Neuron (in vitro differentiated cells): ENCODE measurements at regions not wholly inside any gene's neighbourhood (a gene's known extent, or its start where the extent isn't known, plus 50 kb on each side); places are given as distances from the start of the nearest gene placed in this dataset.

Experiments
- H2AFZ ChIP-seq: one replicate; pipeline ENCODE4 v1.6.1; 2013; ENCODE audit warnings: low read depth, mild to moderate bottlenecking, inconsistent platforms, low read length, moderate library complexity
- H3K27me3 ChIP-seq: one replicate; pipeline ENCODE4 v1.6.1; 2013; ENCODE audit warnings: low read length; ENCODE audit not compliant: insufficient read depth
- H3K36me3 ChIP-seq: one replicate; pipeline ENCODE4 v1.6.1; 2013; ENCODE audit warnings: low read length; ENCODE audit not compliant: insufficient read depth
- H3K4me1 ChIP-seq: one replicate; pipeline ENCODE4 v1.6.1; 2013; ENCODE audit warnings: low read length; ENCODE audit not compliant: insufficient read depth
- H3K4me3 ChIP-seq: 2 replicates; pipeline ENCODE4 v1.5.1; 2013; ENCODE audit warnings: mild to moderate bottlenecking, low read length, moderate library complexity
- H3K9me3 ChIP-seq: one replicate; pipeline ENCODE4 v1.6.1; 2013; ENCODE audit warnings: low read length

DNA sequence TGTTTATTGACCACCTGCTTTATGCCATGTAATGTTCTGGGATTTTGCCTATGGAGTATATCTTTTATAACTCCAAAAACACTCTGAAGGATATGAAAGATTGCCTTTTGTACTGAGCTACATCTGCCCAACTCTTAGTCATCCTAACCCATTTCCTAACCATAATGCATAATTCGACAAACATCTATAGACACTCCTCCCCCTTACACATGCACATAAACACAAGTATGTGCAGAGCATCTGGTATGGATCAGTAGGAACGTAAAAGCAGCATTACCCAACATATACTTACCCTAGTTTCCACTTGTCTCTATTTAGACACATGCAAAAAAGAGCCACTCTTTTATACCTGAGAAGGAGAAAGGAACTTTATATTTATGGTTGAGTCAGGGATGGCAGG, 272.8 kb downstream of the FAM76B start:
- Histone ChIP-seq H3K4me1 (no peaks in the 10 kb centered on the region), H3K9me3 (no peaks in the 10 kb centered on the region), H3K27me3 (no peaks in the 10 kb centered on the region), H3K4me3 (no peak overlapping the region), H2AFZ (no peak overlapping the region), H3K36me3 (no peaks in the 10 kb centered on the region)

DNA sequence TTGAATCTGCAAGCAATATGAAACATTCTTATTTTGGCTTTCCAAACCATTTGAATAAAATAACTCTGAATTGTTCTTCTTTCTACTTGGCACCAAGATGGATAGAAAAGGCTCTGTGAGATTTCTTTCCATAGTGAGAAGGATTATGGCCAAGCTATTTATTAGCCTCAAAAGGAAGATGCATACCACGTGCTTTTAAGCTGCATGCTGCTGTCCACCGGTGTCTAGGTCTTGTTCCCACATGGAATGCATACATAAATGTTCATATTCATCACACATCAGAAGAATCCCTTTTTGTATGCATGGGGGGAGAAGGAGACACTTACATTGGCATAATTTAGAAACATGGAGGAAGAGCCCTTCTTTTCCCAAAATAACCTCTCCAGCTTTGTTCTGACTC, 273.4 kb downstream of the FAM76B start:
- Histone ChIP-seq H2AFZ (no peak overlapping the region), H3K36me3 (no peaks in the 10 kb centered on the region), H3K4me1 (no peaks in the 10 kb centered on the region), H3K4me3 (no peak overlapping the region), H3K9me3 (no peaks in the 10 kb centered on the region), H3K27me3 (no peaks in the 10 kb centered on the region)

DNA sequence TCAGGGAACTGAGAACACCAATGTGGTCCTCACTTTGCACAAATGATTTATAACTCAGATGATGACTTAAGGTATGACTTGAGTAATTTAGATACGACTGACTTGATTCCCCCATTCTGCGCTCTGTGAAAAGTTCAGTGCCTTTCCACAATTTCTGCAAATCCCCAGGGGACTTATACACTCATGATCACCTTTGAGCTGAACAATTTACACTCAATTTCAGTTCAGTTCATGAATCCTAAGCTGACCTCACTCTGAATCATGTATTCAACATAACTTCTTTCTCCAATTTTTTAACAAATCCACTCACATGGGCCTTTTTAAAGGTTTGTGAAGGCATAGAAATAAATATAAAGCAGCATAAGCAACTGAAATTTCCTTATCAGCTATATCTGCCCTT, 274.2 kb downstream of the FAM76B start:
- Histone ChIP-seq H3K4me1 (no peaks in the 10 kb centered on the region), H3K9me3 (no peaks in the 10 kb centered on the region), H3K36me3 (no peaks in the 10 kb centered on the region), H3K27me3 (no peaks in the 10 kb centered on the region), H3K4me3 (no peak overlapping the region), H2AFZ (no peak overlapping the region)

DNA sequence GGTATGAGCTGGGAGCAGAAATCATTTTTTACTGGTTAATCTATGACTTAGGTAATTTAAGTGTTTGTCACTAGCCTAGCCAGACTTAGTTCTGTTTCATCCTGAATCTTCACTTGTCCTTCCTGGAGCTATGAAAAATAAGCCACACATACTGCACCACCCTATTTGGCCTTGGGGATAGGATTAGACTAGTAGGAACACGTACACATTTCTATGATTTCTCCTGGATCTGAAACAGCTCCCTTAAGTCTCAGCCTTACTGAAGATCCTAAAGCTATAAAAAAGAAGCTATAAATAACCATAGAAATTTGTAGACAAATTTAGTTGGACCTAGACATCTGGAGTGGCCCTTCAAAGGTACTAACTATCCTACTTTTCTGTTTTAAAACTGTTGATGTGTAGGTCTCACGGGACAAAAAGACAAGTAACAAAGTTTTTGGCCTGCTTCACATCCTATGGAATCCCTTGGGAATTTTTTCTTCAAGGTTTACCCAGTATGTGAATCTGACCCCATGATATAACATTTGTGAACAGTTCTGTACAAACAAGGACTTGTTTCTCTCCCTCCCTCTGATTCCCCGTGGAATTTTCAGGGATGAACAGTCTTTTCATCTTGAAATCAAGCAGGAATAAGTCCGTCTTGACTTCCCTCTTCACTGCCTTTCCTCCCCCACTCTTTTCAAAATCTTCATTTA, 275.0 kb downstream of the FAM76B start:
- Histone ChIP-seq H3K27me3 (no peaks in the 10 kb centered on the region), H3K9me3 (no peaks in the 10 kb centered on the region), H2AFZ (no peak overlapping the region), H3K4me1 (no peaks in the 10 kb centered on the region), H3K36me3 (no peaks in the 10 kb centered on the region), H3K4me3 (no peak overlapping the region)

DNA sequence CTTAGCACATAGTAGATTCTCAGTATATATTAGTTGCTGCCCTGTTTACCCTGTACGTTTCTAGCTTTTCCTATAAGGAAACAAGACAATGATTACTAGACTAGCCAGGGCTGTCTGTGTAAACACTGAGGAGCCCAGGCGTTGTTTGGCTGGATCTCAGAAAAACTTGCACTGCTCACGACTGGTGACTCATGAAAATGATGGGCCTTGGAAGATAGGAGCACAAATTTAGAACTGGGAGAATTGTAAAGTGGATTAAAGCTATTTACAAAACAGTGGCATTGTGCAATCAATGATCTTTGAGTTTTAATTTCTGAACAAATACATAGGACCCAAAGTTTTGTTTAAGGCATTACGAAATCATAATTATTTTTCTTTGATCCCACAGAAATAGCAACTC, 276.9 kb downstream of the FAM76B start:
- H3K36me3 ChIP-seq, result no peaks in the 10 kb centered on the region
- no peaks in the 10 kb centered on the region for H3K9me3 ChIP-seq
- no peaks in the 10 kb centered on the region for H3K4me1 ChIP-seq
- H3K27me3 ChIP-seq, result no peaks in the 10 kb centered on the region
- no peak overlapping the region for H2AFZ ChIP-seq
- H3K4me3 ChIP-seq, result no peak overlapping the region

DNA sequence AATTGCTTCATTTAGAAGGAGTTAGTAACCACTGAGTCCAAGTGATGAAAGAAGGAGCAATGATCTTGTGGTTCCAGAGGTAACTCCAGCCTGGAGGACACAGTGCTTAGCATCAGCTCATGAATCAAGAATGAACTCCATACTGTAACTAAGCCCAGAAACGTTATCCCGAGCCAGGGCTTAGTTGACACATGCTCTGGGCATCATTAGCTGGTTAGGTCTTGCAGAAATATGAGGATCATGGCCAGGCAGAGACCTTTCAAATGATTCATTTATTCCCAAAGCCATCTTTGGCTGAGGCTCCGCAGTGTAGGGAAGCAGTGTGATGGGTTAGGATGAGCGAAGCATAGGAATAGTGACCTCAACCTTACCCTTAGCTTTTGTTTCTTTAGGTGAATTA, 277.4 kb downstream of the FAM76B start:
- H3K9me3 ChIP-seq, result no peaks in the 10 kb centered on the region
- H3K4me1 ChIP-seq, result no peaks in the 10 kb centered on the region
- H3K27me3 ChIP-seq, result no peaks in the 10 kb centered on the region
- H3K36me3 ChIP-seq, result no peaks in the 10 kb centered on the region
- H2AFZ ChIP-seq, result no peak overlapping the region
- H3K4me3 ChIP-seq, result no peak overlapping the region

DNA sequence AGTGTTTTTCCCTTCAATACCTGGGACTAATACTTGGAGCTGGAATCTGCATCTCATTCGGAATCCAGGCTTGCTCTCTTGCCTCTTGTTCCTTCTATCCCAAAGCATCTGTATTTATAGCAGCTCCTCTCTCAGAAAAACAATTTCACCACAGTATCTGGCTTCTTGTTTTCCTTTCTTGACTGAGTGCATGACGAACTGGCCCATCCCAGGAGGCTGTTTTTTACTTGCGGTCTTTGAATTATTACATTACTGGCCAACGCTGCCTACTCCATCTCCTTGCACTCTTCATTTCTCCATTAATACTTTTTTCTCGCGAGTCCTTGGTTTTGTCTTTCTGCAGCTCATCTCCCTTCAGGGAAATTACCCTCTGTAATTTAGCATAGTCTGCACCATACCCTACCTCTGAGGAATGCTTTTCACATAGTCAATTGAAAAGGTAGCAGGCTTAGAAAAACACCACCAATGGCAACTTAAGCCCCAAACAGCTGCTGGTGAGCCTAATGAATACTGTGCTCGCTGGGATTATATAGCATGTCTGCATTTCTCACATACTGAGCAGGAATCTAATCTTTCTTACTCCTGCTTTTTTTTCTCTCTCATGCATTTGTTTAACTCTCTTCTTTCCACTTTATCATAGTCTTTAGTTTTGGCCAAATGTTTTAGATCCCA, 277.4 kb upstream of the SESN3 start:
- Histone ChIP-seq H3K27me3 (no peaks in the 10 kb centered on the region), H3K4me3 (no peak overlapping the region), H3K36me3 (no peaks in the 10 kb centered on the region), H3K4me1 (no peaks in the 10 kb centered on the region), H3K9me3 (no peaks in the 10 kb centered on the region), H2AFZ (no peak overlapping the region)

DNA sequence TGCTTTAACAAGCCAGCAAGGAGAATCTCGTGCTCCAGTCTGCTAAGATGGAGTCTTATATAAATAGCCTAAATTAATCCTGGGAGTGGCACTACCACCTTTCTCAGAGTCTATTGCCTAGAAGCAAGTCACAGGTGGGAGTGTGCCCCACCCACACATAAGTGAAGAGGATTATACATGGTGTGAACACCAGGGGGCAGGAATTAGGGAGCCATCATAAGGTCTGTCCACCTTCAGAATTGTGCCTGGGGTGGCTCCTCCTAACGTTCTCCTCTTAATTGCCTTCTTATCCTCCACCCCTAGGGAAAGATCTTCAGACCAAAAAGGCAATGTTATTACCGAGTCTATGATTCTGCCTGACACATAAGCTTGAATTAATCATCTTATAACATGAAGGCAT, 276.8 kb upstream of the SESN3 start:
- Histone ChIP-seq H3K4me1 (no peaks in the 10 kb centered on the region), H3K9me3 (no peaks in the 10 kb centered on the region), H3K4me3 (no peak overlapping the region), H2AFZ (no peak overlapping the region), H3K36me3 (no peaks in the 10 kb centered on the region), H3K27me3 (no peaks in the 10 kb centered on the region)

DNA sequence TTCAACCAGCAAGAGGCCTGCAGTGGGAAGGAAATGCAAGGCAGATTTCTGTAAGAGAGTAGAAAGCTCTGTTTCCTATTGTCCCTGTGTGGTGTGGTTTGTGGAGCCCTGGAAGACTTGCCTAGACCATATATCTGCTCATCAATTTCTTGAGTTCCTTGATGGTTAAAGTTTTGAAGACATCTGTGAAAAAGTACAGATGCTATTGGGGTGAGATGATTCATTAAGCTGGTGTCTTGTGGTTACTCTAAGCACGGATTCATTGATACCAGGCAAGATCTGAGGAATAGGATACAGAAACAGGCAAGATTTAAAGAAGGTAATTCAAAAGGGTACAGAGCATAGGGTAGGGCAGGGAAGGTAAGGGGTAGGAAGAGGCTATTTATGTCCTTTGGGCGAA, 275.8 kb upstream of the SESN3 start:
- Histone ChIP-seq H3K9me3 (no peaks in the 10 kb centered on the region), H3K4me3 (no peak overlapping the region), H3K36me3 (no peaks in the 10 kb centered on the region), H3K4me1 (no peaks in the 10 kb centered on the region), H2AFZ (no peak overlapping the region), H3K27me3 (no peaks in the 10 kb centered on the region)

DNA sequence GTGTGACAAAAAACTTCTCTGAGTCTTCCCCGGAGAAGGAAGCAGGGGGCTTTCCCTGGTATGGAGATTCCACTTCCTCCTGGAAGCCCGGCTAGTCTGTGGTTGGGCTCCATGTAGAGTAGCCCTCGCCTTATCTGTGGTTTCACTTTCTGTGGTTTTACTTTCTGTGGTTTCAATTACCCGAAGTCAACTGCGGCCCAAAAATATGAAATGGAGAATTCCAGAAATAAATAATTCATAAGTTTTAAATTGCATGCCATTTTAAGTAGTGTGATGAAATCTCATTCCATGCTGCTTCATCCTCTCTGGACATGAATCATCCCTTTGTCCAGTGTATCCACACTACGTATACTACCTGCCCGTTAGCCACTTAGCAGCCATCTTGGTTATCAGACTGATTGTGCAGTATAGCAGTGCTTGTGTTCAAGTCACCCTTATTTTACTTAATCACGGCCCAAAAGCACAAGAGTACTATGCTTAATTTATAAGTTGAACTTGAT, 275.0 kb upstream of the SESN3 start:
- H3K27me3 ChIP-seq, result no peaks in the 10 kb centered on the region
- H3K9me3 ChIP-seq, result no peaks in the 10 kb centered on the region
- no peak overlapping the region for H2AFZ ChIP-seq
- no peak overlapping the region for H3K4me3 ChIP-seq
- H3K4me1 ChIP-seq, result no peaks in the 10 kb centered on the region
- H3K36me3 ChIP-seq, result no peaks in the 10 kb centered on the region

DNA sequence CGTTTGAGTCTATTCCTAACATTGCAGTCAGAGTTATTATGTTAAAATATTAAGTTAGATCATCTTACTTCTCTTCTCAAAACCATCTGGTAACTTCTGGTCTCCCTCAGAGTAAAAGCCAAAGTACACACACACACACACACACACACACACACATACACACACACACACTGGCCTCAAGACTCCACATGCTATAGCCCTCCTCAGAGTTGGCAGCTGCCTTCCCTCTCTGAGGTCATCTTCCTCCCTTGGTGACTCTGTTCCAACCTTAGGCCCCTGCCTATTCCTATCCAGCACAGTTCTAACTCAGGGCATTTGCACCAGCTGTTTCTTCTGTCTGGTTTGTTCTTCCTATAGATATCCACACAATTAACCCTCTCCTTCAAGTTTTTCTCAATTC, 272.0 kb upstream of the SESN3 start:
- no peaks in the 10 kb centered on the region for H3K9me3 ChIP-seq
- no peak overlapping the region for H2AFZ ChIP-seq
- no peaks in the 10 kb centered on the region for H3K4me1 ChIP-seq
- H3K36me3 ChIP-seq, result no peaks in the 10 kb centered on the region
- H3K27me3 ChIP-seq, result no peaks in the 10 kb centered on the region
- H3K4me3 ChIP-seq, result no peak overlapping the region

DNA sequence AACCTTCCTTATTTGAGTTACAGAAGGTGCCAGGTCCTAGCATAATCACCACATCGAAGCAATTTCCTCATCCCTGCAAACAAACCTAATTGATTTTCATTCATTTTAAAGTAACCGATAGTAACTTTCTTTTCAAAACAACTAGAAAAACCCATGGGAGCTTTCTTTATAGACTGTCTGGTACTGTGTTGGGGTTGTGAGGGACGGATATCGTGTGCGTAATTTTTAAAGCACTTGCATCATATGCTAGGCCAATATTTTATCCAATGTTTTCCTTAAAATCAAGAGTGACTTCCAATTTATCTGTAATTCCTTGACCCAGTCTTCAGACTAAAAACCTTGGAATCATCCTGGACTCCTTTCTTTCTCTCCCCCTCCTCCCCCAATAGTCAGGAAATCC, 271.5 kb upstream of the SESN3 start:
- Histone ChIP-seq H3K9me3 (no peaks in the 10 kb centered on the region), H3K4me1 (no peaks in the 10 kb centered on the region), H3K27me3 (no peaks in the 10 kb centered on the region), H3K4me3 (no peak overlapping the region), H2AFZ (no peak overlapping the region), H3K36me3 (no peaks in the 10 kb centered on the region)

DNA sequence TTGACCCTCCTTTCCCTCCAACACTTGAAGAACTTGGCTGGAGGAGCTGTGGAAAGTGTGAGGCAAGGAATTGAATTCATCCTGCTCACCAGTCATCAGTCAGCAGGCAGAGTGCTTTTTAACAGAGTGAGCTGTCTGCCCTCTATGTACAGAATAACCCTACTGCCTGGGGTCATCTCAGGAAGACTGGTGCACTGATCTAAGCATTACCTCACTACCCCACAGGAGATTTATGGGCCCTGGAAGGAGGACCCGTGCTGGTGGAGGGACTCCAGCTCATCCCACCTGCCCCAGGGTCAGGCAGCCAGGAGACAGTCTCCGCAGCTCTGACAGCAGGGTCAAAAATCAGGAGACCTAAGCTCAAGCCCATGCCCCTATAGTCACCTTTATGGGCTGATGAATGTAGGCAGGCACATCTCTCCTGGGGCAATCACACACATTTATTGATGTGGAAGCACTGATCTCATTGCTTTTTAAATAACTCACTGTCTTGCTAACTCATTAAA, 270.8 kb upstream of the SESN3 start:
- no peaks in the 10 kb centered on the region for H3K36me3 ChIP-seq
- H2AFZ ChIP-seq, result no peak overlapping the region
- no peak overlapping the region for H3K4me3 ChIP-seq
- H3K9me3 ChIP-seq, result no peaks in the 10 kb centered on the region
- no peaks in the 10 kb centered on the region for H3K4me1 ChIP-seq
- H3K27me3 ChIP-seq, result no peaks in the 10 kb centered on the region
